Sigmoid colon (tissue), 4 donors: ENCODE measurements at regions not wholly inside any gene's neighbourhood (a gene's known extent, or its start where the extent isn't known, plus 50 kb on each side); places are given as distances from the start of the nearest gene placed in this dataset.

Experiments used
- EP300 ChIP-seq, 4 donors: sonication (generic); formaldehyde crosslinking; IDR thresholded peaks; one replicate each; pipeline ENCODE4 v1.6.1; 2017; ENCODE audit warnings: antibody characterized with exemption in 4 of 4
- POLR2A ChIP-seq, 2 donors: fragments of 450-650 bp; IDR thresholded peaks; one replicate each; pipeline ENCODE4 v1.6.1; 2016; ENCODE audit warnings: antibody characterized with exemption in 2 of 2, mild to moderate bottlenecking in 2 of 2, moderate library complexity in 2 of 2
- POLR2AphosphoS5 ChIP-seq, 4 donors: sonication (generic); formaldehyde crosslinking; IDR thresholded peaks; one replicate each; pipeline ENCODE4 v1.6.1; 2017; ENCODE audit warnings: antibody characterized with exemption in 4 of 4
- TF ChIP-seq, protein P1 (sequence below), 4 experiments: fragments of 450-650 bp in 3 of 4; fragments of 200-600 bp in 1 of 4; IDR thresholded peaks; one replicate each; pipeline ENCODE4 v1.5.1; 2016 to 2019; ENCODE audit warnings: antibody characterized with exemption in 4 of 4, mild to moderate bottlenecking in 3 of 4, moderate library complexity in 2 of 4

DNA sequence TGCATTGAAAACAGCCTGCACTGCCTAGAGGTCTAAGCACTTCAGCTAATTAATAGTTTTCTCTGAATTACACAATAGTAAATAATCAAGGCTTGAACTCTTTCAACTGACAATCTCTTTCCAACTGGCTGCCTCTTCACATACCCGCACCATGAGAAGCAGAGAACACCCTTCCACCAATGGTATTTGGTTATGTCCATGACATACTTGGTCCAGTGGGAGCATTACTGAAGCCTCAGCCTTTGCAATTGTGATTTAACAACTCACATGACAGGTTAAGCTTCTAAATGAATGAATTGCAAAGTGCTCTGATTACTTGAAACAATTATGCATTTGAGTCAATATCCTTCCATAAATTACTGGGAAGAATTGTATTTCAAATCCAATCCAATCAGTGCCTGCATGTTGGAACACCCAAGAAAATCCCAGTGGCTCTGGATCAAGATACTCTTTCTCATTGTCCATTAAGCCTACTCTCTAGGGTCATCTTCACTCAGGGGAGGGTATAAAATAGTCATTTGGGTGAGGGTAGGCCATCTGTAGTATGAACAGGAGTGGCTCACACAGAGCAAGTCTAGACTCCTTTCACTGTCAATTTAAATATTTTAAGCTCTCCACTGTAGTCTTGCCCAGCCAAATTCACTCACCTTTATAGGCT is 101.1 kb downstream of the HS1BP3 start:
- no peak for TF ChIP-seq POLR2A (IDR thresholded peaks at IDR 0.05)
- no peak for TF ChIP-seq POLR2AphosphoS5 (IDR thresholded peaks at IDR 0.05)
- TF ChIP-seq, protein P1, sequence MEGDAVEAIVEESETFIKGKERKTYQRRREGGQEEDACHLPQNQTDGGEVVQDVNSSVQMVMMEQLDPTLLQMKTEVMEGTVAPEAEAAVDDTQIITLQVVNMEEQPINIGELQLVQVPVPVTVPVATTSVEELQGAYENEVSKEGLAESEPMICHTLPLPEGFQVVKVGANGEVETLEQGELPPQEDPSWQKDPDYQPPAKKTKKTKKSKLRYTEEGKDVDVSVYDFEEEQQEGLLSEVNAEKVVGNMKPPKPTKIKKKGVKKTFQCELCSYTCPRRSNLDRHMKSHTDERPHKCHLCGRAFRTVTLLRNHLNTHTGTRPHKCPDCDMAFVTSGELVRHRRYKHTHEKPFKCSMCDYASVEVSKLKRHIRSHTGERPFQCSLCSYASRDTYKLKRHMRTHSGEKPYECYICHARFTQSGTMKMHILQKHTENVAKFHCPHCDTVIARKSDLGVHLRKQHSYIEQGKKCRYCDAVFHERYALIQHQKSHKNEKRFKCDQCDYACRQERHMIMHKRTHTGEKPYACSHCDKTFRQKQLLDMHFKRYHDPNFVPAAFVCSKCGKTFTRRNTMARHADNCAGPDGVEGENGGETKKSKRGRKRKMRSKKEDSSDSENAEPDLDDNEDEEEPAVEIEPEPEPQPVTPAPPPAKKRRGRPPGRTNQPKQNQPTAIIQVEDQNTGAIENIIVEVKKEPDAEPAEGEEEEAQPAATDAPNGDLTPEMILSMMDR (IDR thresholded peaks at IDR 0.05) = no peak
- no peak for TF ChIP-seq EP300 (IDR thresholded peaks at IDR 0.05)
